ENCODE measurements at regions not wholly inside any gene's neighbourhood (a gene's known extent, or its start where the extent isn't known, plus 50 kb on each side); places are given as distances from the start of the nearest gene placed in this dataset.
"Not testable (repeated sequence)": the region's sequence is repeated elsewhere in the genome, so short reads cannot be mapped to it uniquely, and the experiment has no call there.

DNA sequence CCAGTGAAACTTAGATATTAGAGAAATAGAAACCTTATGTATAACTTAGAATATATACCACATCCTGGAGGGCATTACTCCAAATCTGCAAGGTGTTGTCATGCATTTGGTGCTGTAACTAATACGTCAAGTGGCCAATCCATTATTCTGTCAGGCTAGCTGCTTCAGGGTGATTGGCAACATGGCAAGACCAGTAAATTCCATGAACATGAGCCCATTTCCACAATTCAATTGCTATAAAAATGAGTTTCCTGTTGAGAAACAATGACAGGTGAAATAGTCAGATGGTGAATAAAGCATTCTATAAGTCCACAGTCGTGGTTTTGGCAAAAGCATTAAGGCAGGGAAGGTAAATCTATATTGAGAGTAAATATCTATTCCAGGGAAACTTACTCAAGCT lies 566.0 kb downstream of the ADGRL2 start:
- no peak for DNase-seq (ENCODE audit: low spot score in 2 of 2)
- Histone ChIP-seq H3K27ac (no peak overlapping the region), H3K4me1 (no peaks in the 10 kb centered on the region), H3K27me3 (no peaks in the 10 kb centered on the region), H3K4me3 (no peak overlapping the region), H3K36me3 (no peaks in the 10 kb centered on the region), H3K9me3 (no peaks in the 10 kb centered on the region)
- no peak for TF ChIP-seq CTCF (IDR thresholded peaks at IDR 0.05)
- no peak for TF ChIP-seq POLR2AphosphoS5 (IDR thresholded peaks at IDR 0.05)
- TF ChIP-seq POLR2A (IDR thresholded peaks at IDR 0.05) = no peak
- intact Hi-C loops (cut with DNase I; ENCODE audit: low total_unique reads) = no loop called here

- H3K9me3 ChIP-seq; H3K27me3 ChIP-seq; H3K4me1 ChIP-seq; intact Hi-C loops (cut with DNase I; ENCODE audit: low total_unique reads); DNase-seq (ENCODE audit: low spot score in 2 of 2); H3K27ac ChIP-seq; H3K4me3 ChIP-seq; H3K36me3 ChIP-seq: not testable (repeated sequence)
Measured at GRCh38 chr1:82359541-82359940, 558.8 kb downstream of the ADGRL2 start.

DNA sequence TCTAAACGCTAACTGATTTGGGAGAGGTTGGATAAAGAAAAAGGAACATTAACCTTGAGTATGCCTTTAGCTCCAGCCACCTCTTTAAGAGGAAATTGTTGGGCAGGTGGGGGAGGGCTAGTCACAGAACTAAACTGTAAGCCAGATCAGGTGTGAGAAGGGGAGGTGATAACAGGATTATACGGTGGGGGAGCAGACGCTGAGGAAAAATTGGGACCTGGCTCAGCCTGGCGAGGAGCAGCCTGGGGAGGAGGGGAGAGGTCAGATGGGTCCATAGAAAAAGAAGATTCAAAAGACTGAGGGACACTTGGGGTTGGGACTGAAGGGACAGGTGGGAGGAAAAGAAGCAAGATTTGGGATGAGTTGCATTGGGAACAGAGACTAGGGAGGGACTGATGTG lies 558.0 kb downstream of the ADGRL2 start:
- H3K9me3 ChIP-seq; DNase-seq (ENCODE audit: low spot score in 2 of 2); H3K4me1 ChIP-seq; H3K27me3 ChIP-seq; H3K27ac ChIP-seq; intact Hi-C loops (cut with DNase I; ENCODE audit: low total_unique reads); H3K36me3 ChIP-seq; H3K4me3 ChIP-seq: not testable (repeated sequence)

- H3K27ac ChIP-seq; H3K36me3 ChIP-seq; H3K9me3 ChIP-seq; H3K4me3 ChIP-seq; DNase-seq (ENCODE audit: low spot score in 2 of 2); H3K4me1 ChIP-seq; H3K27me3 ChIP-seq; intact Hi-C loops (cut with DNase I; ENCODE audit: low total_unique reads): not testable (repeated sequence)
Measured at GRCh38 chr1:82354546-82354945, 553.8 kb downstream of the ADGRL2 start.

DNA sequence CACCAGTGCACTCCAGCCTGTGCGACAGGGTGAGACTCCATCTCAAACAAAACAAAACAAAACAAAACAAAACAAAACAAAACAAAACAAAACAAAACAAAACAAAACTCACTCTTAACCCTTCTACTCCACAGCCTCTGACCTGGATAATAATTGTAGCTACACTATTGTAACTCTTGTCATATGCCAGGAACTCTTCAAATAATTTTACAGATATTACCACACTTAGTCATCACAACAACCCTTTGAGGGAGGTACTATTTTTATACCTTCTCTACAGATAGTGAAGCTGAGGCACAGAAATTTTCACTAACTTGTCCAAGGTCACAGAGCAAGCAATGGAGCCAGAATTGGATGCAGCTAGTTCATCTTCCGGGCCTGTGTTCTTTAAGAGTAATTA lies 547.8 kb downstream of the ADGRL2 start:
- H3K4me1 ChIP-seq = no peaks in the 10 kb centered on the region
- intact Hi-C loops (cut with DNase I; ENCODE audit: low total_unique reads) = no loop called here

DNA sequence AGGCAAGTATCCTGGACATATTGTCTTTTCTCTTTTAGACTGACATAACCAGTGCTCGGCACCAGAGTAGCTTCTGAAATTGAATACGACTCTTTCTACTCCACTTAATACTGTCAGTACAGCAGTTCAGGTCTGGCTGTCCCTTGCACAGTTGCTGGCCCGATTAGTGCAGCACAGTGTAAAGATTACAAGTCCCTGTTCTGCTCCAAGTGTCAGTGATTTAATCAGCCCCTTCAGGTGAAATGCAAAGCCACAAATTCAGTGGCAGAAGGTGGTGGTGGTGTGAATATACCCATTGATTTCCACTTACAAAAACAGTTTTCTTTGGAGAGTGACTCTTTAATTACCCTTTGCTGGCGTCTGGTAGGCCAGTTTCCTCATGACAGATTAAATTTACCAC lies 545.4 kb downstream of the ADGRL2 start:
- Histone ChIP-seq H3K36me3 (no peaks in the 10 kb centered on the region), H3K9me3 (peaks cover 0 to 5% of the 10 kb centered on the region in 2 donors), H3K27me3 (no peaks in the 10 kb centered on the region), H3K27ac (no peak overlapping the region), H3K4me3 (no peak overlapping the region), H3K4me1 (no peaks in the 10 kb centered on the region)
- TF ChIP-seq POLR2A (IDR thresholded peaks at IDR 0.05) (no peak), POLR2AphosphoS5 (IDR thresholded peaks at IDR 0.05) (no peak), CTCF (IDR thresholded peaks at IDR 0.05) (no peak)
- intact Hi-C loops (cut with DNase I; ENCODE audit: low total_unique reads) = no loop called here
- DNase-seq (ENCODE audit: low spot score in 2 of 2) = no peak

More for the DNA sequence above, 547.8 kb downstream of the ADGRL2 start:
- Histone ChIP-seq H3K4me3 (no peak overlapping the region), H3K9me3 (peaks cover 0 to 5% of the 10 kb centered on the region in 2 donors), H3K27me3 (no peaks in the 10 kb centered on the region), H3K36me3 (no peaks in the 10 kb centered on the region), H3K27ac (no peak overlapping the region)
- DNase-seq (ENCODE audit: low spot score in 2 of 2) = no peak
- TF ChIP-seq CTCF (IDR thresholded peaks at IDR 0.05) = no peak
- TF ChIP-seq POLR2A (IDR thresholded peaks at IDR 0.05) = no peak
- no peak for TF ChIP-seq POLR2AphosphoS5 (IDR thresholded peaks at IDR 0.05)

DNA sequence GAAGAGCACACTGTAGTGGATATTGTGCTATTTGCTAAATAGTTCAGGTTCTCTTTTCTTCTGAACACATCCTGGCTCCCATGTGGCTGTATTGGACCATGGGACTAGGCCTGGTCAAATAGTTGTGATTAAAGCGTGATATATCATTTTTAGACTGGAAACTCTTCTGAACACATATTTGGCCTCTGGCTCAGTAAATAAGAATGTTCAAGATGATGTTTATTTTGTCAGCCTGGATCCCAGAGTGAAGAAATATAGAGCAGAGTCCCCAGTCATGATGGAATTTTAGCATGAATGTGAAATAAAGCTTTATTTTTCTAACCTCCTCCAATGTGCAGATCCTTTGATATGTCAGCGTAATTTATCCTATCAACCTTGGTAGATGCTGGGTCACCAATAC lies 542.6 kb downstream of the ADGRL2 start:
- TF ChIP-seq CTCF (IDR thresholded peaks at IDR 0.05) (no peak), POLR2A (IDR thresholded peaks at IDR 0.05) (no peak), POLR2AphosphoS5 (IDR thresholded peaks at IDR 0.05) (no peak)
- H3K9me3 ChIP-seq = no peaks in the 10 kb centered on the region
- H3K36me3 ChIP-seq = no peaks in the 10 kb centered on the region
- intact Hi-C loops (cut with DNase I; ENCODE audit: low total_unique reads) = loop anchor here (2.0 kb wide), 1 partner anchor 47 kb away; no protein-coding TSS in a partner anchor
- DNase-seq (ENCODE audit: low spot score in 2 of 2) = no peak
- H3K27me3 ChIP-seq = no peaks in the 10 kb centered on the region
- H3K4me3 ChIP-seq = no peak overlapping the region
- H3K27ac ChIP-seq = no peak overlapping the region
- no peaks in the 10 kb centered on the region for H3K4me1 ChIP-seq
